Activated naive CD8-positive, alpha-beta T cell treated with anti-CD3 and anti-CD28 coated beads for 36 hours (primary cell): ENCODE measurements at regions not wholly inside any gene's neighbourhood (a gene's known extent, or its start where the extent isn't known, plus 50 kb on each side); places are given as distances from the start of the nearest gene placed in this dataset.
"Not testable (repeated sequence)": the region's sequence is repeated elsewhere in the genome, so short reads cannot be mapped to it uniquely, and the experiment has no call there.

Source experiments
- DNase-seq: peaks from one replicate; pipeline ENCODE4 v3.0.0; 2021
- H3K27ac Mint-ChIP-seq: one replicate; pipeline ENCODE4 v1.8.0; 2022; ENCODE audit warnings: mild to moderate bottlenecking, moderate library complexity, mixed read lengths
- H3K27me3 Mint-ChIP-seq: one replicate; pipeline ENCODE4 v1.8.0; 2022; ENCODE audit warnings: mild to moderate bottlenecking, mixed read lengths
- H3K36me3 Mint-ChIP-seq: one replicate; pipeline ENCODE4 v1.8.0; 2021; ENCODE audit warnings: mild to moderate bottlenecking, mixed read lengths
- H3K4me1 Mint-ChIP-seq: one replicate; pipeline ENCODE4 v1.8.0; 2021; ENCODE audit warnings: mixed read lengths
- H3K4me3 Mint-ChIP-seq: one replicate; pipeline ENCODE4 v1.8.0; 2022; ENCODE audit warnings: mild to moderate bottlenecking, moderate library complexity, mixed read lengths
- H3K9me3 Mint-ChIP-seq: one replicate; pipeline ENCODE4 v1.8.0; 2022; ENCODE audit warnings: mixed read lengths

DNA sequence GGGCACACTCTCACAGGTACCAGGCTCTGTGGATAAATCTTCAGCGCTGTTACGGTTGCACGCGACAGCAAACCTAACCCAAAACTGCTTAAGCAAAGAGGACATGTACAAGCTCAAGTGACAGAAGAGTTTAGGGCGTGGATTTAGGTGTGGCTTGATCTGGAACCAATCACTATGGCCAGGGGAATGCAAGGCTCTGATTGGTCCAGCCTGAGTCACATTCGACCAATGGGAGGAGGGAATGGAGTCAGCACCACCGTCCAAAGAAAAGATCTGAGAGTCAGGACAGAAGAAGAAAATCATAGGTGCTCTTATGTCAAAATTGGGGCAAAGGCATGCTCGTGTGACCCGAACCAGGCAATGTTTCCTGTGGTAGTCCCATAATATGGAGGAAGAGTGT is 139.0 kb downstream of the TRIM43 start:
- H3K27me3 Mint-ChIP-seq, result peaks cover 23% of the 10 kb centered on the region
- DNase-seq, result no peak
- H3K36me3 Mint-ChIP-seq, result no peaks in the 10 kb centered on the region
- no peaks in the 10 kb centered on the region for H3K9me3 Mint-ChIP-seq
- no peak overlapping the region for H3K4me3 Mint-ChIP-seq
- H3K27ac Mint-ChIP-seq, result no peak overlapping the region
- peaks cover 2% of the 10 kb centered on the region for H3K4me1 Mint-ChIP-seq

DNA sequence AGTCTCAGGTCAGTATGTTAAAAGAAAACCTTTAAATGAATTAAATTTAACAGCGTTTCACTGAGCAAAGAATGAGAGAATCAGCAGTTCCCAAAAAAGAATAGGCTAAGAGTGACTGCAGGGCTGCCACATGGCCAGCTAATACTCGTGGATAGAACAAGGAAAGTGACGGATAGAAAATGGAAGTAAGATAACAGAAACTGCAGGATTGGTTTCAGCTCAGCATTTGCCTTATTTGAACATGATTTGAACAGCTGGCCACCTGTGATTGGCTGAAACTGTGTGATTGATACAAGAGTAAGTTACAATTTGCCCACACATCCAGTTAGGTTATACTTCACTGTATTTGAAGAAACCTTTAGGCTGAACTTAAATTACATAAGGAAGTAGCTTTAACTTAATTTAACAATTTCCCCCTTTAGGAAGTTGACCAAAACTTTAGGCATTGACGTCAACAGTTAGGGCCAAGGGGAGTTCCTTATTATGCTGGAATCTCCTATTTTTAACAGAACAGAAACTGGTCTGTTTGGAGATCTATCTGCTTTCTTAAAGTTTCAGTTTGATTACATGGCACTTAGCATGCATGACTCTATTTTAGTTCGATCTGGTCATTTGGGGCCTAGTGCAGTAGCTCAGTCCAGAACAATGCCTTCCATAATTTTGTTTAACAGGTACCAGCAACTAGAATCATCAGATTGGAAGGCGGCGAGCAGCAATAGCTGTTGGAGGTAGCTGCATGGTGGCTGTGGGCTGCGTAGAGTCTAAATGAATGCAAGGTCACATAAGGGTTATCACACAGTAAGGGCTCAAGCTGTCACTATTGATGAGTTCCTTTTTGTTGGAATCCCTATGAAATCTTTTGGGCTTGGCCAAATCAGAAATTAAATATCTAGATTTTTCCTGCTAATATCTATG is 143.4 kb downstream of the TRIM43 start:
- Mint-ChIP-seq H3K9me3 (no peaks in the 10 kb centered on the region), H3K27me3 (peaks cover 37% of the 10 kb centered on the region), H3K36me3 (no peaks in the 10 kb centered on the region), H3K4me1 (no peaks in the 10 kb centered on the region), H3K27ac (no peak overlapping the region), H3K4me3 (no peak overlapping the region)
- DNase-seq, result no peak

DNA sequence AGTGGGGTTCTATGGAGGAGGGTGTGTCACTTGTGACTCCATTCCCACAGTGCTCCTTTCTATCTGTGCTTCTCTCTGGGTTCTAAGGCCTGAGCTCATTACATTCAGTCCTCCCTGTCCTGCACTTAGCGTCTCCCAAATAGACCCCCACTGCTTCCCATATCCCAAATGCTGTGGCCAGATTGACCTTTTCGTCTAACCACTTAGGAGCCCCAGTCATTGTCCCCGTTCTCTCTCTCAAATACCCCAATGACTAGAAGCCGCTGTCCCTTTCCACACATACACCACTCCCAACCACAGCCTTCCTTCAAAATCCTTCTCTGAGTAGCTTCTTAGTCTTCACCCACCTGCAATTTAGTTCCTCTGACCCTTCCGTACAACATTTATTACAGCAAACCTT is 146.5 kb downstream of the TRIM43 start:
- no peaks in the 10 kb centered on the region for H3K4me1 Mint-ChIP-seq
- H3K27me3 Mint-ChIP-seq, result peaks cover 40% of the 10 kb centered on the region
- no peak overlapping the region for H3K27ac Mint-ChIP-seq
- H3K9me3 Mint-ChIP-seq, result no peaks in the 10 kb centered on the region
- no peak for DNase-seq
- H3K36me3 Mint-ChIP-seq, result no peaks in the 10 kb centered on the region
- H3K4me3 Mint-ChIP-seq, result no peak overlapping the region

DNA sequence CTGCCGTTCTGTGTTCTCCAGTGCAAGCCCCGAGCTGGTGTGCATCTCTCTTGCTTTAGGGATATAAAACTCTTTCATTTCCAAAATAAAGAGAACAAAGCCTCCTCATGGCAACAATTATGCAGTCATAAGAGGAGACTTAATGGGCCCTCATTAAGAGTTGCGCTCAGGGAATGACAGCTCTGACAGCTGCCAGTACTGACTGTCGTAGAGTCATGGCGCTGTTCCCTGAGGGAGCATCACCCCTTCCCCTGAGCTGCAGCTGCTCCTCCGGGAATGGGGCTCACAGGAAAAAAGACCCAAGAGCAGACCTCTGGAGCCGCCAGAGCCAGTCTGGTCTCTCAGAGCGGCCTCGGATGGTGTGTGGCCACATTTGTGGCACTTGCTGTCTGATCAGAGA is 160.3 kb downstream of the TRIM43 start:
- H3K27me3 Mint-ChIP-seq, H3K27ac Mint-ChIP-seq, H3K9me3 Mint-ChIP-seq, H3K36me3 Mint-ChIP-seq, H3K4me3 Mint-ChIP-seq, DNase-seq, H3K4me1 Mint-ChIP-seq: not testable (repeated sequence)

DNA sequence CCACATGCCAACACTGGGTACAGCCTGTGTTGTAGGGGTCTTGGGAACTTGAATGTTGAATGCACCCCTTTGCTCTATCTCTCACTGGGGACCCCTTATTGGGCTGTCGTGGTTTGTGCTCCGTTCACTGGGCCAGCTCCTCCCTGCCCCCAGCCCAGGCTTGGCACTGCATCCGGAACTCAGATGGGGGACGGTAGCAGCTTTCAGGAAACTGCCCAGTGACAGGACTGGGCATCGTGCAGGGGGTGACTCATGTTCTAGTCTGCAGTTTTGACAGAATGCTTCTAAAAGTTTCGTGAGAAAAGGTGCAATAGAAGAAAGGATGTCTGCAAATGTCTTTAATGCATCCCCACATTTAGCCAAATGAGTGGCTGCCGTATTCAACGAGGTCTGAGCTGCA is 162.0 kb downstream of the TRIM43 start:
- not testable (repeated sequence) for H3K9me3 Mint-ChIP-seq, H3K27me3 Mint-ChIP-seq, H3K4me1 Mint-ChIP-seq, H3K27ac Mint-ChIP-seq, H3K4me3 Mint-ChIP-seq, H3K36me3 Mint-ChIP-seq, DNase-seq

DNA sequence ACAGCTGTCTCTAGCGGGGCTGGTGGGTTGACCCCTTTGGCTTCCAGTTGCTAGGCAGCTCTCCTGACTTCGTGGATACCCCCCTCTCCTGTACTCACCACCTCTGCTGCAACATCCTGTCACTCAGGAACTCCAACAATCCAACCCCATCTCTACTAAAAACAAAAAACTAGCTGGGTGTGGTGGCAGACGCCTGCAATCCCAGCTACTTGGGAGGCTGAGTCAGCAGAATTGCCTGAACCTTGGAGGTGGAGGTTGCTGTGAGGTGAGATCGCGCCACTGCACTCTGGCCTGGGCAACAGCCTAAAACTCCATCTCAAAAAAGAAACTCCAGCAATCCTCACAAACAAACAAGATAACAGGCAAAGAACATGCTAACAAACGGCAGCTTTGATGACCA is 162.4 kb downstream of the TRIM43 start:
- not testable (repeated sequence) for H3K27me3 Mint-ChIP-seq, H3K36me3 Mint-ChIP-seq, DNase-seq, H3K4me1 Mint-ChIP-seq, H3K4me3 Mint-ChIP-seq, H3K27ac Mint-ChIP-seq, H3K9me3 Mint-ChIP-seq

DNA sequence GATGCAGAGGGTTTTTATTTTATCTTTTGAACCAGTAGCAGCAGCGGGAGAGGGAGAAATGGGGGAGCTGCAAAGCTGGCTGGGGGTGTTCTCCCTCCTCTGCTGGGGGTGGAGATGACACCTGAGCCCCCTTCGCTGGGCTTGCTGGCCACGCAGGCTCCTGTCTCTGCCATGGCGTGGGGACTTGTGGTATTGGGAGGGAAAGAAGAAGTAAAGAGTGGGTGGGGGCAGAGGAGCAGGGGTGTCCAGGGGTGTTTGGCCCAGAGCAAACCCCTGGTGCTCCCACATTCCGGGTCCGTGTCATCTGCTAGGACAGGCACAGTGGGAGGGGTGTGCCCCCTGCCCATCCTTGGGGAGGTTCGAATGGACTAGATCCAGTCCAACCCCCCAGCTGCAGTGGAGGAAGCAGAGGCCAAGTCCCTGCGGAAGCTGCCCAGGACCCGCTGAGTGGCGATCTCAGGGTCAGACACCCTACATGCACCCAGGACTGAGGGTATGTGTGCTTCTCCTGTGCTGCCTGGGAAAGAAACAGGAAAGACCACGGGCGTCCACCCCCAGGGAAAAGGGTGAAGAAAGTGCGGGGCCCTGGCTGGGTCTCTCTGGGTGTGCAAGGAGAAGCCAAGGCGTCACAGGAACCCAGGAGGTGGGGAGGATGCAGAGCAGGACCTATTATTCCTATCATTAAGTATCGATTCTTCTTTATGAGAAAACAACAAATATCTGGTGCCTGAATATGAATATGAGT is 163.2 kb downstream of the TRIM43 start:
- not testable (repeated sequence) for H3K27ac Mint-ChIP-seq, H3K4me3 Mint-ChIP-seq, H3K36me3 Mint-ChIP-seq, H3K27me3 Mint-ChIP-seq, DNase-seq, H3K4me1 Mint-ChIP-seq, H3K9me3 Mint-ChIP-seq

DNA sequence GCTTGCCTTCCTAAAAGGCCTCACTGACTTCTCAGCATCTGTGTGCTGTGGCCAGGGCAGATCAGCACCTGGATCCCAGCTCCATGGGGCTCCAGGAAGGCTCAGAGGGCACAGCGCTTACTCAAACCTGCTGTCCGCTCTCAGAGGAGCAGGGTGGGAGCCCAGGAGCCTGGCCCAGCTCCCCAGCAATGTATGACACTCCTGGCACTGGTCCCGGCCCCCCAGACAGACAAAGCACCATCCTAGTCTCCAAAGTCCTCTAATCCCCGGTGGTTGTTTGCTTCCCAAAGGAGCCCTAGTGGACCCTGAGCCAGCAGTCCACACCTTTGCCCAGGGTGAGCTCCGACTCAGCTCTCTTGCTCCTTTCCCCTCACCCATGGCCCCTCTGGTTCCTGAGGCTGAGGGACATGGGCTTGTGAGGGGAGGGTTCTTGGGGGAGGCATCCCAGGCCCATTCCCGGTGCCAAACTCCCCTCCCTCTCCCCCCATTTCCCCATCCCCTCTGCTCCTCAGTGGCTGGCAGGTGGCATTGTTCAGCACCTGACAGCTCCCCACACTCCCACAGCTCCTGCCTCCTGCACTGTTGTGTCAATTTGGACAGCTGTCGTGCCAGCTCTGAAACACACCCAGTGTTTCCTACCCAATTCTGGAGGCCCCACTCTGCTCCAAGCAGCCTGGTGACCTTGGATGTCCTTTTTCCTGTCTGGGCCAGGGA is 164.3 kb downstream of the TRIM43 start:
- not testable (repeated sequence) for H3K4me1 Mint-ChIP-seq, H3K4me3 Mint-ChIP-seq, H3K9me3 Mint-ChIP-seq, H3K27ac Mint-ChIP-seq, DNase-seq, H3K36me3 Mint-ChIP-seq, H3K27me3 Mint-ChIP-seq

DNA sequence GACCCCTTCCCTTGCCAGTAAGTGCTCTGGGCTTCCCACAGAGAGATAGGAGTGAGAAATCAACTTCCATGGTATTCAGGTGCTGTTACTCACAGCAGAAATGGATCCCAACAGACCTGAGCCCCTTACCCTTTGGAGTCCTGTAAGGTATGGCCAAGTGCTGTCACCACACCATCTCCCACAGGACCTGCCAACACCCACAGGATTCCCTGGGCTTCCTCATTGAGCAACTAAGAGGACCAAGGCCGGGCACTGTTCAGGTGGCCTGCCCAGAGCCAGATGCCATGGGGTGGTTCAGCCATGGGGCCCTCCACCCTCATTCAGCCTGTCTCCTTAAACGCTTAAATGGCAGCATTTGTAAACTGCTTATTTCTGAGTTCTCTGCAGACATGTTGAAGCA is 166.2 kb downstream of the TRIM43 start:
- Mint-ChIP-seq H3K9me3 (no peaks in the 10 kb centered on the region), H3K4me3 (no peak overlapping the region), H3K27ac (no peak overlapping the region), H3K27me3 (peaks cover 3% of the 10 kb centered on the region), H3K36me3 (no peaks in the 10 kb centered on the region), H3K4me1 (no peaks in the 10 kb centered on the region)
- no peak for DNase-seq

DNA sequence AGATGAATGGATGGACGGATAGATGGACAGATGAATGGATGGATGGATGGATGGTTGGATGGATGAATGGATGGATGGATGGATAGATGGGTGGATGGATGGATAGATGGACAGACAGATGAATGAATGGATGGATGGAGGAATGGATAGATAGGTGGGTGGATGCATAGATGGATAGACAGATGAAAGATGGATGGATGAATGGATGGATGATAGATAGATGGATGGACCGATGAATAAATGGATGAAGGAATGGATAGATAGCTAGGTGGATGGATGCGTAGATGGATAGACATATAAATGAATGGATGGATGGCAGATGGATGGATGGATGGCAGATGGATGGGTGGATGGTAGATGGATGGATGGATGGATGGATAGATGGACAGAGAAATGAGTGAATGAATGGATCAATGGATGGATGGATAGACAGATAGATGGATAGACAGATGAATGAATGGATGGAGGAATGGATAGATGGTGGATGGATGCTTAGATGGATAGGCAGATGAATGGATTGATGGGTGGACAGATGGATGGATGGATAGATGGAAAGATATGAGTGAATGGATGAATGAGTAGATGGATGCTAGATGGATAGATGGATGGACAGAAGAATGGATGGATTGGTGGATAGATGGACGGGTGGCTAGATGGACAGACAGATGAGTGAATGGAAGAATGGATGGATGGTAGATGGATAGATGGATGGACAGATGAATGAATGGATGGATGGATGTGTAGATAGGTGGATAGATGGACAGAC is 167.9 kb downstream of the TRIM43 start:
- Mint-ChIP-seq H3K36me3 (no peaks in the 10 kb centered on the region), H3K27ac (no peak overlapping the region), H3K27me3 (no peaks in the 10 kb centered on the region), H3K9me3 (no peaks in the 10 kb centered on the region), H3K4me1 (no peaks in the 10 kb centered on the region), H3K4me3 (no peak overlapping the region)
- DNase-seq, result no peak

DNA sequence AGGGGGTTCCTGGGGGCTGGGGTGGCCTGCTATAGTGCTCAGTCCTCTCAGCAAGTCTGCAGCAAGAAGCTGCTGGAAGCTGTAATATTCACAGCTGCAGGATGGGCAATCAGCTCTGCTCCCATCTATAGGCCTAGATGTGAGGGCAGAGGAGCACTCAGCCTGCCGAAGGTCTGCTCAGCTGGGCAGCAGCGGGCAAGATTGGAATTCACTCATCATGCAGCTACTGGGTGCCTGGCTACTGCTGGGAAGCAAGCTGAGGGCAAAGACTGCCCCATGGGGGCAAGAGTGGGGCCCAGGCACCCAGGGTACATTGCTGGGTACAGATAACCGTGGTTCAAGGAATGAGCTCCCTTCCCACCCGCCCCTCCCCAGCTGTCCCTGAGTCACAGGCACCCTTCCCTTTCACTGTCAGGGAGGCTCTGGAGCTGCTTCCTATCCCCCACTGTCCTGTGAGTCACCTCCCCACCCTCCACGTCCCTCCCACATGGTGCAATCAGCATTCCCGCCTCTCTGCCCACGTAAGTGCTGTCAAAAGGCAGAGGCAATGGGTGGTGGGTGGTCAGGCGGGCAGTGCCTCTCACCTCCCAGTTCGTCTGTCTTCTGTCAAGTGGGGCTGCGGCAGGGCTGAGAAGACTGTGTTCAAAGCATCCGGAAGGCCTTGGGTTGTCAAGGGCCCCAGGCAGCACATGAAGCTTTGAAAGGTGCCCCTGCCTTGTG is 169.2 kb downstream of the TRIM43 start:
- no peaks in the 10 kb centered on the region for H3K4me1 Mint-ChIP-seq
- H3K4me3 Mint-ChIP-seq, result no peak overlapping the region
- DNase-seq, result no peak
- H3K27ac Mint-ChIP-seq, result no peak overlapping the region
- no peaks in the 10 kb centered on the region for H3K27me3 Mint-ChIP-seq
- no peaks in the 10 kb centered on the region for H3K9me3 Mint-ChIP-seq
- H3K36me3 Mint-ChIP-seq, result no peaks in the 10 kb centered on the region

DNA sequence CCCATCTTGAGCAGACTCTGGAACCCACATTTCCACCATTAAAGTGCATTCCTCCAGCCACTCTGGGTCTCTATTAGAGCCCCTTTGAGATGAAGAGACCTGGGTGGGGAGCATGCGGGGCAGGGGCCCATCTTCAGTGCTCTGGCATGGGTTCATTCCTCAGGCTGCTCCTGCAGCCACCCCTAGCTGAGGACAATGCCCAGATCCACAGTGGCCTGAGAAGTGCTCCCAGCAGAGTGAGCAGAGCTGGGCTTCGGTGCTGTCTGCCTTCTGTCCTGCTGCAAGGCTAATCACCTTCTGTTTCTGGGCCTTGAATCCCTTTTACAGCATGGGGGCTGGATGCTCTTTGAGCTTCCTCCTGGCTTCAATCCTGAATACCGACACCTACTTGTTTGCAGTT is 169.8 kb downstream of the TRIM43 start:
- Mint-ChIP-seq H3K4me1 (no peaks in the 10 kb centered on the region), H3K27ac (no peak overlapping the region), H3K4me3 (no peak overlapping the region), H3K27me3 (no peaks in the 10 kb centered on the region), H3K9me3 (no peaks in the 10 kb centered on the region), H3K36me3 (no peaks in the 10 kb centered on the region)
- DNase-seq, result no peak

DNA sequence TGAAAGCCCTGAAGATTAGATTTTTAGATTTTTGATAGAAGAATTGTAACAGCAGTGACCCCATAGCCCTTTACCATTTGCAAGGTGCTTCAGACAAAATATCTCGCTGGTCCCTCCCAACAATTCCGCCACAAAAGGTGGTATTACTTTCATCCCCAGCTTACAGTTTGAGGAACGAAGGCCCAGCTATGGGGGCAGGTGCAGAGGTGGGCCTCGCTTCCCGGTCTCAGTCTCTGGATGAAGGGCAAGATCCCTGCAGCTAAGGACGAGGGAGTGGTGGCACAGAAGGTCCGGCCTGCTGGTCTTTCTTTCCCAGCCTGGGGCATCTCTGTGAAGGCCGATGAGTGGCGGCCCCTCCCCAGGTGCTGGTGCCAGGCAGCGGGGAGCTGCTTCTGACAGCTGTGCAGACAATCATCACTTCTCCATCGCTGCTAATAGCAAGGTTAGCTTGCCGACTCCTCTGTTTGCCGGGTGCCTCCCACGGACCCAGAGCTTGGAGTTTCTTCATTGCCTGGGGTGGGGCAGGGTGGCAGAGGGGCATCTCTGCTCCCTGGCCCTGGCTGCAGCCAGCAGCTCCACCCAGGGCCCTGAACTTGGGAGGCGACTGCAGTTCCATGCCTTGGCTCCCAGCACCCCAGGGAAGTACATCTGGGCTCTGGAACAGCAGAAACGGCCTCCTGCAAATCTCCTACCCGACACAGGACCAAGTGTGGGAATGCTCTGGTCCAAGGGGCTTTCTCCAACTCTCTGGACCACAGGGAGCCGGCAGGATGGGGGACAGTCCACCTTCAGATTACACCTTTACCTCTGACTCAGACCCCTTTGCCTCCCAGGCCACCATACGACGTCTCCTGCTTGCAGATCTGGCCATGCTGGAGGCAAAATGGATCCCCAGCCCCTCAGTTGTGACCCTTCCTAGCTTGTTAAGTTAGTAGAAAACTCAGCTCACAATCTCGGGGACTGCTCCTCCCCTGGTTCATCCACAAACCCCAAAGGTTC is 170.5 kb downstream of the TRIM43 start:
- not testable (repeated sequence) for H3K27me3 Mint-ChIP-seq, H3K9me3 Mint-ChIP-seq, H3K4me1 Mint-ChIP-seq, H3K27ac Mint-ChIP-seq, H3K4me3 Mint-ChIP-seq, DNase-seq, H3K36me3 Mint-ChIP-seq
